ENCODE measurements at regions not wholly inside any gene's neighbourhood (a gene's known extent, or its start where the extent isn't known, plus 50 kb on each side); places are given as distances from the start of the nearest gene placed in this dataset.

GRCh38 chr6:121603486-121603885 is 168.0 kb downstream of the GJA1 start (continued):
- TF ChIP-seq ZNF157 (tag by site-specific recombination; IDR thresholded peaks at IDR 0.05) = no peak
- TF ChIP-seq ZNF843 (tag by site-specific recombination; IDR thresholded peaks at IDR 0.05) = no peak
- TF ChIP-seq REST (tag by site-specific recombination; IDR thresholded peaks at IDR 0.05) = no peak
- TF ChIP-seq ZNF473 (tag by site-specific recombination; IDR thresholded peaks at IDR 0.05) = no peak
- TF ChIP-seq ZNF488 (tag by site-specific recombination; IDR thresholded peaks at IDR 0.05) = no peak
- no peak for TF ChIP-seq ZNF596 (tag by site-specific recombination; IDR thresholded peaks at IDR 0.05)
- no peak for TF ChIP-seq ZNF549 (tag by site-specific recombination; IDR thresholded peaks at IDR 0.05)

- no peaks in the 10 kb centered on the region for H3K36me3 ChIP-seq (ENCODE audit: control insufficient read depth in 2 of 2, insufficient read depth in 1 of 2, low read length in 2 of 2)
- no peak for TF ChIP-seq ZNF112 (tag by site-specific recombination; IDR thresholded peaks at IDR 0.05)
- H3K9me3 ChIP-seq (ENCODE audit: control insufficient read depth, insufficient read depth, low read depth, low read length) = no peaks in the 10 kb centered on the region
- ChIA-PET CTCF (interaction anchor here (0.7 to 0.8 kb wide), 3 partner anchors 8 to 54 kb away, joined by 3 to 5 read pairs (median 4); no protein-coding TSS in a partner anchor), POLR2A (no interaction called here)
- no peak overlapping the region for H3K4me3 ChIP-seq (ENCODE audit: low read depth, low read length)
- no peak overlapping the region for H3K27ac ChIP-seq (ENCODE audit: extremely low read depth, low read depth, low read length)
- no peaks in the 10 kb centered on the region for H3K4me1 ChIP-seq (ENCODE audit: control insufficient read depth, insufficient read depth, low read length)
These were observed 172.3 kb downstream of the GJA1 start for GRCh38 chr6:121607721-121608120.

- no peak for TF ChIP-seq ZNF37A (tag by site-specific recombination; IDR thresholded peaks at IDR 0.05)
- TF ChIP-seq ZNF791 (tag by site-specific recombination; IDR thresholded peaks at IDR 0.05) = no peak
- no peak for TF ChIP-seq INSM2 (tag by site-specific recombination; IDR thresholded peaks at IDR 0.05)
- TF ChIP-seq ZNF433 (tag by site-specific recombination; IDR thresholded peaks at IDR 0.05; ENCODE audit: low read depth) = no peak
- no peak for TF ChIP-seq ZBTB26 (tag by site-specific recombination; optimal IDR thresholded peaks at IDR 0.05)
- TF ChIP-seq ZNF214 (tag by site-specific recombination; IDR thresholded peaks at IDR 0.05; ENCODE audit: borderline replicate concordance) = no peak
- no peak for TF ChIP-seq ZNF76 (tag by site-specific recombination; IDR thresholded peaks at IDR 0.05; ENCODE audit: borderline replicate concordance, low read depth)
- no peak for TF ChIP-seq ZFP37 (tag by site-specific recombination; IDR thresholded peaks at IDR 0.05)
- TF ChIP-seq EGR2 (tag by site-specific recombination; IDR thresholded peaks at IDR 0.05; ENCODE audit: low read depth) = no peak
- no peak for TF ChIP-seq ZNF211 (tag by site-specific recombination; IDR thresholded peaks at IDR 0.05; ENCODE audit: low read depth)
- no peak for TF ChIP-seq ZNF398 (tag by site-specific recombination; IDR thresholded peaks at IDR 0.05)
- TF ChIP-seq GLIS2 (tag by site-specific recombination; IDR thresholded peaks at IDR 0.05) = no peak
- CTCF ChIA-PET = interaction anchor here (0.6 kb wide), 1 partner anchor 125 kb away, joined by 3 read pairs; no protein-coding TSS in a partner anchor
- Histone ChIP-seq H3K36me3 (ENCODE audit: control insufficient read depth in 2 of 2, insufficient read depth in 1 of 2, low read length in 2 of 2) (no peaks in the 10 kb centered on the region), H3K4me1 (ENCODE audit: control insufficient read depth, insufficient read depth, low read length) (no peaks in the 10 kb centered on the region; the same call in 1 of the 2 replicates), H3K4me3 (ENCODE audit: low read depth, low read length) (no peak overlapping the region), H3K27ac (ENCODE audit: extremely low read depth, low read depth, low read length) (no peak overlapping the region), H3K9me3 (ENCODE audit: control insufficient read depth, insufficient read depth, low read depth, low read length) (no peaks in the 10 kb centered on the region)
- POLR2A ChIA-PET = no interaction called here
These were observed 172.8 kb downstream of the GJA1 start for GRCh38 chr6:121608270-121608669.
